Bronchial epithelial cell (primary cell): ENCODE measurements at regions not wholly inside any gene's neighbourhood (a gene's known extent, or its start where the extent isn't known, plus 50 kb on each side); places are given as distances from the start of the nearest gene placed in this dataset.
A peak's percentile ranks its signal among the peaks of the same experiment; 100 is the strongest.

Source experiments
- DNase-seq: peaks from one replicate; pipeline ENCODE4 v3.0.0-alpha.2; 2010; ENCODE audit warnings: low read depth
- FAIRE-seq: peaks from 2 replicates; lab custom pipeline; 2011; peaks lifted over from hg19 to GRCh38; lab: Jason Lieb, UNC
- H3K27me3 ChIP-seq: 2 replicates; pipeline ENCODE4 v1.5.1; 2011; ENCODE audit warnings: low read length; ENCODE audit not compliant: control insufficient read depth, insufficient read depth
- H3K36me3 ChIP-seq: 2 replicates; pipeline ENCODE4 v1.5.1; 2011; ENCODE audit warnings: low read length; ENCODE audit not compliant: control insufficient read depth, insufficient read depth
- H3K4me3 ChIP-seq: 2 replicates; pipeline ENCODE4 v1.5.1; 2011; ENCODE audit warnings: mild to moderate bottlenecking, low read depth, low read length, control low read depth
- TF ChIP-seq, protein P1 (sequence below): IDR thresholded peaks from 2 replicates; pipeline ENCODE4 v1.5.1; 2011; ENCODE audit warnings: mild to moderate bottlenecking, moderate library complexity, low read length, control low read depth, inconsistent platforms; ENCODE audit not compliant: insufficient read depth, severe bottlenecking

GRCh38 chr4:35461931-35462659 is 782.2 kb downstream of the ARAP2 start:
- FAIRE-seq = no peak

DNA sequence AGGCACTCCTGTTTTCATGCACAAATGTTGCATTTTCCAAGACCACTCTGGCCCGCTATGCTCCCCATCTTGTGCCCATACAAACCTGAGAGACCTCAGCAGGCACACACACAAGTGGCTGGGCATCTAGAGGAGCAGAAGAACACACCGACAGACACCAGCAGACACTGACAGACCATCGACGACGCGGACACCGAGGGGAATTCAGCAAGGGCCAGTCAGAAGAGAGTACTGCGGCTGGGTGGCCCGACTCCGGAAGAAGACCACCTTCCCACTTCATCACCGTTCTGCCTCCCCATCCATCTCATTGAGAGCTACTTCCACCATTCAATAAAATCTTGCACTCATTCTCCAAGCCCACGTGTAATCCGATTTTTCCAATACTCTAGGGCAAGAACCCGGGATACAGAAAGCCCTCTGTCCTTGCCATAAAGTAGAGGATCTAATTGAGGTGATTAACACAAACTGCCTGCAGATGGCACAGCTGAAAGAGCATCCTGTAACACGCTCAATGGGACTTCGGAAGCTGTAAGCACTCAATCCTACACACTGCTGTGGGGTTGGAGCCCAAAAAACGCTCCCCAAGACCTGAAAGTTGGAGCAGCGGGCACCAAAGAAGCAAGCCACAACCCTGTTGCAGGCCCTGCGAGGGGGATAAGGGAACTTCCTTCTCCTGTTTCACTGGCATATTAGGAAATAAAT is 780.9 kb downstream of the ARAP2 start:
- Histone ChIP-seq H3K27me3 (no peaks in the 10 kb centered on the region), H3K36me3 (no peaks in the 10 kb centered on the region), H3K4me3 (no peak overlapping the region)
- TF ChIP-seq, protein P1, sequence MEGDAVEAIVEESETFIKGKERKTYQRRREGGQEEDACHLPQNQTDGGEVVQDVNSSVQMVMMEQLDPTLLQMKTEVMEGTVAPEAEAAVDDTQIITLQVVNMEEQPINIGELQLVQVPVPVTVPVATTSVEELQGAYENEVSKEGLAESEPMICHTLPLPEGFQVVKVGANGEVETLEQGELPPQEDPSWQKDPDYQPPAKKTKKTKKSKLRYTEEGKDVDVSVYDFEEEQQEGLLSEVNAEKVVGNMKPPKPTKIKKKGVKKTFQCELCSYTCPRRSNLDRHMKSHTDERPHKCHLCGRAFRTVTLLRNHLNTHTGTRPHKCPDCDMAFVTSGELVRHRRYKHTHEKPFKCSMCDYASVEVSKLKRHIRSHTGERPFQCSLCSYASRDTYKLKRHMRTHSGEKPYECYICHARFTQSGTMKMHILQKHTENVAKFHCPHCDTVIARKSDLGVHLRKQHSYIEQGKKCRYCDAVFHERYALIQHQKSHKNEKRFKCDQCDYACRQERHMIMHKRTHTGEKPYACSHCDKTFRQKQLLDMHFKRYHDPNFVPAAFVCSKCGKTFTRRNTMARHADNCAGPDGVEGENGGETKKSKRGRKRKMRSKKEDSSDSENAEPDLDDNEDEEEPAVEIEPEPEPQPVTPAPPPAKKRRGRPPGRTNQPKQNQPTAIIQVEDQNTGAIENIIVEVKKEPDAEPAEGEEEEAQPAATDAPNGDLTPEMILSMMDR = no peak
- FAIRE-seq (no peak), DNase-seq (no peak)

More at GRCh38 chr4:35461931-35462659, 782.2 kb downstream of the ARAP2 start:
- TF ChIP-seq, protein P1 = no peak
- H3K27me3 ChIP-seq = no peaks in the 10 kb centered on the region
- H3K36me3 ChIP-seq = no peaks in the 10 kb centered on the region
- H3K4me3 ChIP-seq = no peak overlapping the region
- DNase-seq = no peak

DNA sequence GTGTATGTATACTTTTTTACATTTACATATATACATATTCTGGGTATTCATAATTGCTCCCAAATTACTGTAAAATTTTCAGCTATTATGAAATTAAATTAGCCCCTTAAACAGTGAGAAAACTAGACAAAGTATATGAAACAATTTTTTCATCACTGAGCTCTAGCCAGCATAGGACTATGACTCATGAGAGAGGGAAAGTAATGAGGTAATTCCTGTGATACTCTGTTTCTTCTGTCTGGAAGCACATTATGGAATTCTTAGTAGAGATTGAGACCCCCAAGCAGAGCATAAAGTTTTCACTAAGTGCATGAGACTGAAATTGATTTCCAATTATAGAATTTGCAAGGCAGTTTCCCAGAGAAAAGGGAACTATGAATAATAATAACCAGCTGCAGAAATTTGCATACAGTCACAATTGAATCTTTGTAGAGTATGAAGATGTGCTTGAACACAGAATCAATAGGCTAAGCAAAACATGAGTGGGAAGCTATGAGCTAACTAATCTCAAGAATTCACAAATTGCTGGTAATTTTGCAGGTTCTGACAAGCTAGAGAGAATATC is 779.3 kb downstream of the ARAP2 start:
- no peak for FAIRE-seq
- no peak overlapping the region for H3K4me3 ChIP-seq
- H3K36me3 ChIP-seq = no peaks in the 10 kb centered on the region
- DNase-seq = peak; percentile 10
- no peaks in the 10 kb centered on the region for H3K27me3 ChIP-seq
- TF ChIP-seq, protein P1 = no peak

DNA sequence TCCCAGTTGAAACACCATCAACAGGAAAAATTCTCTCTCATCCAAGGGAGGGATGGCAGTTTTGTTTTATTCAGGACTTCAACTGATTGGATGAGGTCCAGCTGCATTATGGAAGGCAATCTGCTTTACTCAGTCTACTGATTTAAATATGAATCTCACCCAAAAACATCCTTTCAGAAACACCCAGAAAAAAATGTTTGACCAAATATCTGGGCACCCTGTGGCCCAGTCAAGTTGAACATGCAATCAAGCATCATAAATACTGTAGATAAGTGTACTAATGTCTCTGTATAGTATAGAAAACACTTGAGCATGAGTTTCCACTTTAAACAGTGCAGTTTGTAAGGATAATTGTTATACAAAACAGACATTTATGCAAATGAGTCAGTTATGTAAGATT is 753.2 kb downstream of the ARAP2 start:
- DNase-seq (no peak), FAIRE-seq (no peak)
- H3K36me3 ChIP-seq = no peaks in the 10 kb centered on the region
- no peaks in the 10 kb centered on the region for H3K27me3 ChIP-seq
- TF ChIP-seq, protein P1 = no peak
- H3K4me3 ChIP-seq = no peak overlapping the region

DNA sequence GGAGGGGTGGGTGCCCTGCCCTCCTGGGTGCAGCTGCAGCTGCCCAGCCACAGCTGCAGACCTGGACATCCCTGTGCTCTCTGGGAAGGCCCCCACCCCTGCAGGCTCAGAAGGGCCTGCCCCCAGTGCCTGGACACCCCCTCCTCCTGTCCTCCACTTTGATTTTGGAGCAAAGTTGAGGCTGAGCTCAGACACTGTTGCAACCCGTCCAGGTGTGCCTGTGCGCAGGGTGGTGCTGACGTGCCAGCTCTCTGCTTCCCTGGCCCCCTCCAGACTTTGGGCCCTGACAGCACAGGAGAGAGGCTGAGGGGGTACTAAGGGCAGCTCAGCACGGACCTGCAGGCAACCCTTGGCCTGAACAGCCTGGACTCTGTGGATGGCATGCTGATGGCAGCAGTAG is 750.3 kb downstream of the ARAP2 start:
- DNase-seq (no peak), FAIRE-seq (no peak)
- Histone ChIP-seq H3K4me3 (no peak overlapping the region), H3K27me3 (no peaks in the 10 kb centered on the region), H3K36me3 (no peaks in the 10 kb centered on the region)
- TF ChIP-seq, protein P1 = no peak
